Cardiac muscle cell (in vitro differentiated cells and primary cell): ENCODE measurements at regions not wholly inside any gene's neighbourhood (a gene's known extent, or its start where the extent isn't known, plus 50 kb on each side); places are given as distances from the start of the nearest gene placed in this dataset.
A peak's percentile ranks its signal among the peaks of the same experiment; 100 is the strongest.

Experiments used
- DNase-seq, 2 donors: peaks; one replicate each; pipeline versions ENCODE4 v3.0.0 to v3.0.0-alpha.2; 2010 to 2017; ENCODE audit warnings: low read depth in 1 of 2, low spot score in 1 of 2
- H3K27ac ChIP-seq: fragments of 200-600 bp; sonication (generic); 2 replicates; pipeline ENCODE4 v1.5.1; 2016
- H3K27me3 ChIP-seq: fragments of 200-600 bp; sonication (generic); 2 replicates; pipeline ENCODE4 v1.6.0; 2016; ENCODE audit warnings: control low read depth
- H3K36me3 ChIP-seq: fragments of 200-600 bp; sonication (generic); 2 replicates; pipeline ENCODE4 v1.5.1; 2016; ENCODE audit warnings: control low read depth
- H3K4me1 ChIP-seq: fragments of 200-600 bp; sonication (generic); 2 replicates; pipeline ENCODE4 v1.8.1; 2017; ENCODE audit warnings: low read depth, mild to moderate bottlenecking, mixed run types
- H3K4me3 ChIP-seq: fragments of 200-600 bp; sonication (generic); 2 replicates; pipeline ENCODE4 v1.5.1; 2016; ENCODE audit warnings: mild to moderate bottlenecking
- H3K9me3 ChIP-seq: fragments of 200-600 bp; sonication (generic); 2 replicates; pipeline ENCODE4 v1.5.1; 2017; ENCODE audit warnings: low read depth, mild to moderate bottlenecking, control low read depth
- CTCF ChIP-seq: IDR thresholded peaks from 2 replicates; pipeline ENCODE4 v1.5.1; 2012; ENCODE audit warnings: low read depth, mild to moderate bottlenecking, low read length

GRCh38 chr12:90757957-90758356 is 197.0 kb downstream of the CCER1 start:
- DNase-seq: no peak
- no peak for TF ChIP-seq CTCF

GRCh38 chr12:90745211-90745610 is 209.8 kb downstream of the CCER1 start:
- no peak overlapping the region for H3K27ac ChIP-seq
- H3K36me3 ChIP-seq: no peaks in the 10 kb centered on the region
- TF ChIP-seq CTCF: no peak
- DNase-seq: no peak
- H3K4me1 ChIP-seq: no peaks in the 10 kb centered on the region
- H3K9me3 ChIP-seq: no peaks in the 10 kb centered on the region
- H3K4me3 ChIP-seq: no peak overlapping the region
- no peaks in the 10 kb centered on the region for H3K27me3 ChIP-seq

More at GRCh38 chr12:90757957-90758356, 197.0 kb downstream of the CCER1 start:
- H3K36me3 ChIP-seq: no peaks in the 10 kb centered on the region
- no peaks in the 10 kb centered on the region for H3K27me3 ChIP-seq
- no peaks in the 10 kb centered on the region for H3K4me1 ChIP-seq
- no peak overlapping the region for H3K27ac ChIP-seq
- H3K4me3 ChIP-seq: no peak overlapping the region
- no peaks in the 10 kb centered on the region for H3K9me3 ChIP-seq

GRCh38 chr12:90741611-90742010 is 213.4 kb downstream of the CCER1 start:
- no peaks in the 10 kb centered on the region for H3K27me3 ChIP-seq
- H3K9me3 ChIP-seq: no peaks in the 10 kb centered on the region
- no peak overlapping the region for H3K4me3 ChIP-seq
- DNase-seq: no peak
- TF ChIP-seq CTCF: no peak
- no peaks in the 10 kb centered on the region for H3K4me1 ChIP-seq
- no peak overlapping the region for H3K27ac ChIP-seq
- H3K36me3 ChIP-seq: no peaks in the 10 kb centered on the region

GRCh38 chr12:90729736-90730135 is 225.2 kb downstream of the CCER1 start:
- H3K27me3 ChIP-seq: no peaks in the 10 kb centered on the region
- no peak overlapping the region for H3K27ac ChIP-seq
- H3K4me3 ChIP-seq: no peak overlapping the region
- no peaks in the 10 kb centered on the region for H3K9me3 ChIP-seq
- H3K4me1 ChIP-seq: no peaks in the 10 kb centered on the region
- H3K36me3 ChIP-seq: no peaks in the 10 kb centered on the region
- no peak for TF ChIP-seq CTCF
- peak in 1 of 2 donors; percentile 5 for DNase-seq

GRCh38 chr12:90712671-90713070 is 242.3 kb downstream of the CCER1 start:
- DNase-seq: peak in 1 of 2 donors; percentile 60
- no peaks in the 10 kb centered on the region for H3K27me3 ChIP-seq
- peaks cover 16% of the 10 kb centered on the region for H3K4me1 ChIP-seq
- no peaks in the 10 kb centered on the region for H3K9me3 ChIP-seq
- no peak for TF ChIP-seq CTCF
- H3K4me3 ChIP-seq: no peak overlapping the region
- no peaks in the 10 kb centered on the region for H3K36me3 ChIP-seq
- H3K27ac ChIP-seq: no peak overlapping the region

- Histone ChIP-seq H3K27me3 (no peaks in the 10 kb centered on the region), H3K36me3 (no peaks in the 10 kb centered on the region), H3K4me3 (no peak overlapping the region), H3K27ac (no peak overlapping the region), H3K9me3 (no peaks in the 10 kb centered on the region), H3K4me1 (peaks cover 16% of the 10 kb centered on the region)
- no peak for DNase-seq
- no peak for TF ChIP-seq CTCF
Measured at GRCh38 chr12:90710711-90711110, 244.3 kb downstream of the CCER1 start.
